ENCODE measurements at regions not wholly inside any gene's neighbourhood (a gene's known extent, or its start where the extent isn't known, plus 50 kb on each side); places are given as distances from the start of the nearest gene placed in this dataset.

GRCh38 chr6:1233924-1234323 is 78.0 kb upstream of the FOXQ1 start:
- TF ChIP-seq CTCF (IDR thresholded peaks at IDR 0.05; ENCODE audit: borderline replicate concordance, extremely low read depth, low read length, poor library complexity, severe bottlenecking) (no peak), EZH2 (IDR thresholded peaks at IDR 0.05; ENCODE audit: borderline replicate concordance, low read depth, low read length, severe bottlenecking) (no peak)

Measured in DND-41 (cell line).